HEK293T (cell line): ENCODE measurements at regions not wholly inside any gene's neighbourhood (a gene's known extent, or its start where the extent isn't known, plus 50 kb on each side); places are given as distances from the start of the nearest gene placed in this dataset.
"Not testable (repeated sequence)": the region's sequence is repeated elsewhere in the genome, so short reads cannot be mapped to it uniquely, and the experiment has no call there.

Experiments used
- CTCF ChIA-PET: fragments of 350-600 bp; formaldehyde crosslinking; extraction: SDS; loops from one replicate; lab custom pipeline; 2021; ENCODE audit warnings: antibody characterized with exemption, inconsistent platforms; lab: Yijun Ruan, JAX
- POLR2A ChIA-PET: fragments of 350-600 bp; formaldehyde crosslinking; extraction: SDS; loops from one replicate; lab custom pipeline; 2020; ENCODE audit warnings: antibody characterized with exemption, inconsistent platforms; lab: Yijun Ruan, JAX
- DNase-seq: peaks from one replicate; pipeline ENCODE4 v3.0.0; 2012; ENCODE audit warnings: mixed read lengths; ENCODE audit errors: extremely low spot score
- ARNT ChIP-seq: fragments of 450-650 bp; IDR thresholded peaks from 2 replicates; pipeline ENCODE4 v1.6.1; 2017; ENCODE audit warnings: mild to moderate bottlenecking
- BHLHE40 ChIP-seq: fragments of 450-650 bp; IDR thresholded peaks from 2 replicates; pipeline ENCODE4 v1.6.1; 2016; ENCODE audit warnings: mild to moderate bottlenecking, moderate library complexity, borderline replicate concordance
- CTBP1 ChIP-seq: fragments of 450-650 bp; IDR thresholded peaks from 2 replicates; pipeline ENCODE4 v1.6.1; 2016; ENCODE audit warnings: borderline replicate concordance
- ELF4 ChIP-seq: fragments of 450-650 bp; IDR thresholded peaks from 2 replicates; pipeline ENCODE4 v1.6.1; 2017; ENCODE audit warnings: antibody characterized with exemption
- FOXA1 ChIP-seq: fragments of 450-650 bp; IDR thresholded peaks from 2 replicates; pipeline ENCODE4 v1.6.1; 2016; ENCODE audit warnings: mild to moderate bottlenecking
- FOXK2 ChIP-seq: fragments of 450-650 bp; IDR thresholded peaks from 2 replicates; pipeline ENCODE4 v1.6.1; 2016; ENCODE audit warnings: mild to moderate bottlenecking
- FOXM1 ChIP-seq: fragments of 450-650 bp; IDR thresholded peaks from 2 replicates; pipeline ENCODE4 v1.6.1; 2017; ENCODE audit warnings: mild to moderate bottlenecking, borderline replicate concordance
- HDGF ChIP-seq: fragments of 450-650 bp; IDR thresholded peaks from 2 replicates; pipeline ENCODE4 v1.6.1; 2017; ENCODE audit warnings: antibody characterized with exemption, borderline replicate concordance
- L3MBTL2 ChIP-seq: fragments of 450-650 bp; conservative IDR thresholded peaks from 2 replicates; pipeline ENCODE4 v1.6.1; 2016; ENCODE audit warnings: mild to moderate bottlenecking
- LEF1 ChIP-seq: fragments of 450-650 bp; IDR thresholded peaks from 2 replicates; pipeline ENCODE4 v1.6.1; 2017; ENCODE audit warnings: mild to moderate bottlenecking, borderline replicate concordance
- NFRKB ChIP-seq: fragments of 450-650 bp; IDR thresholded peaks from 2 replicates; pipeline ENCODE4 v1.6.1; 2016; ENCODE audit warnings: mild to moderate bottlenecking, moderate library complexity
- PKNOX1 ChIP-seq: fragments of 450-650 bp; IDR thresholded peaks from 2 replicates; pipeline ENCODE4 v1.6.1; 2016
- SP1 ChIP-seq: fragments of 450-650 bp; IDR thresholded peaks from 2 replicates; pipeline ENCODE4 v1.6.1; 2017
- SUZ12 ChIP-seq: fragments of 450-650 bp; IDR thresholded peaks from 2 replicates; pipeline ENCODE4 v1.6.1; 2016; ENCODE audit warnings: mild to moderate bottlenecking
- TARDBP ChIP-seq: fragments of 450-650 bp; IDR thresholded peaks from 2 replicates; pipeline ENCODE4 v1.6.1; 2016
- ZNF384 ChIP-seq: fragments of 450-650 bp; IDR thresholded peaks from 2 replicates; pipeline ENCODE4 v1.6.1; 2016

GRCh38 chr5:94102849-94103248, 361.4 kb upstream of the POU5F2 start:
- POLR2A ChIA-PET: no interaction called here
- CTCF ChIA-PET: no interaction called here
- no peak for TF ChIP-seq LEF1
- TF ChIP-seq BHLHE40: no peak
- TF ChIP-seq SP1: no peak
- TF ChIP-seq SUZ12: no peak
- no peak for TF ChIP-seq L3MBTL2
- no peak for TF ChIP-seq HDGF
- TF ChIP-seq ZNF384: no peak
- no peak for TF ChIP-seq FOXK2
- TF ChIP-seq FOXA1: no peak
- TF ChIP-seq NFRKB: no peak
- no peak for TF ChIP-seq PKNOX1
- no peak for TF ChIP-seq FOXM1
- no peak for TF ChIP-seq ARNT
- no peak for TF ChIP-seq ELF4
- DNase-seq: no peak

- DNase-seq, POLR2A ChIA-PET: not testable (repeated sequence)
- CTCF ChIA-PET: interaction anchor here (1.0 kb wide), 1 partner anchor 10 kb away, joined by 4 read pairs; no protein-coding TSS in a partner anchor
These were observed 356.0 kb upstream of the POU5F2 start for GRCh38 chr5:94097384-94097783.

GRCh38 chr5:94094793-94095441, 353.5 kb upstream of the POU5F2 start:
- ChIA-PET POLR2A (no interaction called here), CTCF (no interaction called here)
- no peak for DNase-seq
- TF ChIP-seq BHLHE40: no peak
- no peak for TF ChIP-seq ARNT
- no peak for TF ChIP-seq PKNOX1
- no peak for TF ChIP-seq SP1
- no peak for TF ChIP-seq ELF4
- no peak for TF ChIP-seq LEF1
- no peak for TF ChIP-seq CTBP1
- no peak for TF ChIP-seq SUZ12
- TF ChIP-seq ZNF384: no peak
- no peak for TF ChIP-seq L3MBTL2

- ChIA-PET CTCF (no interaction called here), POLR2A (no interaction called here)
- TF ChIP-seq SUZ12: no peak
- TF ChIP-seq CTBP1: no peak
- no peak for TF ChIP-seq ZNF384
- no peak for TF ChIP-seq TARDBP
- TF ChIP-seq PKNOX1: no peak
- TF ChIP-seq FOXK2: no peak
- no peak for TF ChIP-seq ARNT
- no peak for TF ChIP-seq BHLHE40
- TF ChIP-seq HDGF: no peak
- TF ChIP-seq L3MBTL2: no peak
- TF ChIP-seq LEF1: no peak
- no peak for TF ChIP-seq ELF4
- no peak for TF ChIP-seq FOXA1
- no peak for TF ChIP-seq SP1
- TF ChIP-seq FOXM1: no peak
- no peak for TF ChIP-seq NFRKB
- DNase-seq: no peak
These were observed 351.9 kb upstream of the POU5F2 start for GRCh38 chr5:94093300-94093699.

GRCh38 chr5:94086635-94087034, 345.2 kb upstream of the POU5F2 start:
- CTCF ChIA-PET: interaction anchor here (0.8 to 1.1 kb wide), 2 partner anchors 11 to 23 kb away, joined by 4 to 10 read pairs; no protein-coding TSS in a partner anchor
- DNase-seq, POLR2A ChIA-PET: not testable (repeated sequence)

- no peak for DNase-seq
- no peak for TF ChIP-seq LEF1
- TF ChIP-seq L3MBTL2: no peak
- TF ChIP-seq TARDBP: no peak
- TF ChIP-seq BHLHE40: no peak
- TF ChIP-seq ZNF384: no peak
- no peak for TF ChIP-seq FOXA1
- TF ChIP-seq FOXK2: no peak
- TF ChIP-seq NFRKB: no peak
- no peak for TF ChIP-seq CTBP1
- no peak for TF ChIP-seq PKNOX1
- TF ChIP-seq ARNT: no peak
- no peak for TF ChIP-seq SP1
- POLR2A ChIA-PET: no interaction called here
- CTCF ChIA-PET: no interaction called here
These were observed 344.8 kb upstream of the POU5F2 start for GRCh38 chr5:94086194-94086593.
